ENCODE measurements at regions not wholly inside any gene's neighbourhood (a gene's known extent, or its start where the extent isn't known, plus 50 kb on each side); places are given as distances from the start of the nearest gene placed in this dataset.

DNA sequence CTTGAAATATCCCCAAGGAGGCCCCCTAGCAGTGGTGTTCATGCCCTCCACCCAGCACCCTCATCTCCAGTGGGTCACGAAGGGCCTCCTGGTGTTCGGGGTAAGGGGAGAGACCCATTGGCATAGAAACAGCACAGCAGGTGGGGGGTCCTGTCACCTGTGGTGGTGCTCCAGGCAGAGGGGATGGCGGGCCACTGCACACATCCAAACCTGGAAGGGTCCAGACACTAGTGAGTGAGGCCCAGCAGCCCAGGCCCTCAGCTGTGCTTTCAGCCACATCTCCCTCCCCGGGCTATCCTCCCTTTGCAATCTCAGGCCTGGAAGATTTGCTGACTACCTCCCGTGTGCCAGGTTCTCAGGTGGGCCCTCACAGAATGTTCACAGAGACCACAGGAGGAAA, 59.4 kb upstream of the LYVE1 start:
- Mint-ChIP-seq H3K36me3 (ENCODE audit: insufficient read depth, unreplicated experiment) (no peaks in the 10 kb centered on the region), H3K4me1 (ENCODE audit: insufficient read depth, unreplicated experiment) (no peaks in the 10 kb centered on the region), H3K27me3 (ENCODE audit: insufficient read depth, unreplicated experiment) (no peaks in the 10 kb centered on the region), H3K27ac (ENCODE audit: low read depth, unreplicated experiment) (no peak overlapping the region), H3K4me3 (ENCODE audit: unreplicated experiment) (no peak overlapping the region), H3K9me3 (ENCODE audit: unreplicated experiment) (no peaks in the 10 kb centered on the region)
- no peak for DNase-seq (ENCODE audit: unreplicated experiment)
- ChIA-PET CTCF (interaction anchor here (0.7 kb wide), 1 partner anchor 261 kb away, joined by 4 read pairs; no protein-coding TSS in a partner anchor), POLR2A (no interaction called here)
- no peak for TF ChIP-seq CTCF (IDR thresholded peaks at IDR 0.05; ENCODE audit: unreplicated experiment)
- intact Hi-C loops (cut with micrococcal nuclease): no loop called here
- no TSS peak for BruUV-seq (replicated peaks)

GRCh38 chr11:10627291-10627690, 58.8 kb upstream of the LYVE1 start:
- ChIA-PET CTCF (interaction anchor here (0.7 kb wide), 1 partner anchor 260 kb away, joined by 4 read pairs; no protein-coding TSS in a partner anchor), POLR2A (no interaction called here)
- H3K4me1 Mint-ChIP-seq (ENCODE audit: insufficient read depth, unreplicated experiment): no peaks in the 10 kb centered on the region
- no TSS peak for BruUV-seq (replicated peaks)
- H3K27ac Mint-ChIP-seq (ENCODE audit: low read depth, unreplicated experiment): no peak overlapping the region
- H3K27me3 Mint-ChIP-seq (ENCODE audit: insufficient read depth, unreplicated experiment): no peaks in the 10 kb centered on the region
- no peaks in the 10 kb centered on the region for H3K36me3 Mint-ChIP-seq (ENCODE audit: insufficient read depth, unreplicated experiment)
- TF ChIP-seq CTCF (IDR thresholded peaks at IDR 0.05; ENCODE audit: unreplicated experiment): no peak
- intact Hi-C loops (cut with micrococcal nuclease): no loop called here
- DNase-seq (ENCODE audit: unreplicated experiment): no peak
- H3K9me3 Mint-ChIP-seq (ENCODE audit: unreplicated experiment): no peaks in the 10 kb centered on the region
- no peak overlapping the region for H3K4me3 Mint-ChIP-seq (ENCODE audit: unreplicated experiment)

DNA sequence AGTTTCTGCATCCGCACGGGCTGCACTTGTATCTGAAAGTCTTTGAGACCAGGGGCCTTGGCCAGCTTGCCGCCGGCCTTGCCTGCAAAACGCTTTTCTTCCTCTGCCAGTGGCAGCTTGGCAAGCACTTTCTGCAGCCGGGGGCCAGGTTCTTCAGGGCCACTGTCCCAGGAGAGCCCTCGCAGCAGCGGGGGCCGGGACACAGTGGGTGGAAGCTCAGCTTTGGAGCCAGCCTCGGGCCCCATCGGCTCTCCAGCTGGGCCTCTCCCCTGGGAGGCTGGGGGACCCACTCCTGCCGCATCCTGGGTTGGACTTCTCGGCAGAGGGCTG, 57.5 kb upstream of the LYVE1 start:
- H3K4me3 Mint-ChIP-seq (ENCODE audit: unreplicated experiment): no peak overlapping the region
- no peaks in the 10 kb centered on the region for H3K27me3 Mint-ChIP-seq (ENCODE audit: insufficient read depth, unreplicated experiment)
- H3K36me3 Mint-ChIP-seq (ENCODE audit: insufficient read depth, unreplicated experiment): no peaks in the 10 kb centered on the region
- CTCF ChIA-PET: interaction anchor here (0.5 to 1.2 kb wide), 5 partner anchors 9 to 137 kb away, joined by 3 to 5 read pairs (median 3); no protein-coding TSS in a partner anchor
- intact Hi-C loops (cut with micrococcal nuclease): no loop called here
- H3K9me3 Mint-ChIP-seq (ENCODE audit: unreplicated experiment): no peaks in the 10 kb centered on the region
- no TSS peak for BruUV-seq (replicated peaks)
- no peak for TF ChIP-seq CTCF (IDR thresholded peaks at IDR 0.05; ENCODE audit: unreplicated experiment)
- H3K4me1 Mint-ChIP-seq (ENCODE audit: insufficient read depth, unreplicated experiment): no peaks in the 10 kb centered on the region
- DNase-seq (ENCODE audit: unreplicated experiment): no peak
- H3K27ac Mint-ChIP-seq (ENCODE audit: low read depth, unreplicated experiment): no peak overlapping the region
- POLR2A ChIA-PET: no interaction called here

- no peaks in the 10 kb centered on the region for H3K36me3 Mint-ChIP-seq (ENCODE audit: insufficient read depth, unreplicated experiment)
- H3K9me3 Mint-ChIP-seq (ENCODE audit: unreplicated experiment): no peaks in the 10 kb centered on the region
- no peak for TF ChIP-seq CTCF (IDR thresholded peaks at IDR 0.05; ENCODE audit: unreplicated experiment)
- no peak overlapping the region for H3K4me3 Mint-ChIP-seq (ENCODE audit: unreplicated experiment)
- H3K27me3 Mint-ChIP-seq (ENCODE audit: insufficient read depth, unreplicated experiment): no peaks in the 10 kb centered on the region
- intact Hi-C loops (cut with micrococcal nuclease): no loop called here
- ChIA-PET POLR2A (no interaction called here), CTCF (interaction anchor here (0.5 to 1.2 kb wide), 6 partner anchors 8 to 1378 kb away, joined by 3 to 5 read pairs (median 3); no protein-coding TSS in a partner anchor)
- DNase-seq (ENCODE audit: unreplicated experiment): no peak
- BruUV-seq (replicated peaks): no TSS peak
- H3K27ac Mint-ChIP-seq (ENCODE audit: low read depth, unreplicated experiment): no peak overlapping the region
- no peaks in the 10 kb centered on the region for H3K4me1 Mint-ChIP-seq (ENCODE audit: insufficient read depth, unreplicated experiment)
These were observed 57.0 kb upstream of the LYVE1 start for GRCh38 chr11:10625281-10625981.
